ENCODE measurements at regions not wholly inside any gene's neighbourhood (a gene's known extent, or its start where the extent isn't known, plus 50 kb on each side); places are given as distances from the start of the nearest gene placed in this dataset.
"Not testable (repeated sequence)": the region's sequence is repeated elsewhere in the genome, so short reads cannot be mapped to it uniquely, and the experiment has no call there.

DNA sequence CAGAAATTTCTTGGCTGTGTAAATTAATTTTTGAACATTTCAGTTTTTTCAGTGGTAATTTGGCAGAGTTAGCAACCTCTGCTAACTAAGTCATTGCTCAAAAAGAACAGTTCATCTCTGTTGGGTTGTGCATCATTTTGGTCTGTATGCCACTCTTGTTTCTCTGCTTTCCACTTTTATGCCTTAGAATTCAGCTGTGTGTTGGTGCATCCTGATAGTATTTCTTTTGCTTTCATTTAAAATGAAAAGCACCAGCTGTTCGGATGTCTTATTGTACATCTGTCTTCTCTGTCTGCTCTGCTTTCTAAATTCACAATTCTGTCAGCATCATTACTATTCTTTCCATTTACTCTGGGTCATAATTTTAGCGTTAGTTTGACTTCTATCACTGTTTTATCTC is 388.2 kb upstream of the NDST4 start:
- H3K4me3 ChIP-seq, result no peak overlapping the region
- TF ChIP-seq, protein P1, sequence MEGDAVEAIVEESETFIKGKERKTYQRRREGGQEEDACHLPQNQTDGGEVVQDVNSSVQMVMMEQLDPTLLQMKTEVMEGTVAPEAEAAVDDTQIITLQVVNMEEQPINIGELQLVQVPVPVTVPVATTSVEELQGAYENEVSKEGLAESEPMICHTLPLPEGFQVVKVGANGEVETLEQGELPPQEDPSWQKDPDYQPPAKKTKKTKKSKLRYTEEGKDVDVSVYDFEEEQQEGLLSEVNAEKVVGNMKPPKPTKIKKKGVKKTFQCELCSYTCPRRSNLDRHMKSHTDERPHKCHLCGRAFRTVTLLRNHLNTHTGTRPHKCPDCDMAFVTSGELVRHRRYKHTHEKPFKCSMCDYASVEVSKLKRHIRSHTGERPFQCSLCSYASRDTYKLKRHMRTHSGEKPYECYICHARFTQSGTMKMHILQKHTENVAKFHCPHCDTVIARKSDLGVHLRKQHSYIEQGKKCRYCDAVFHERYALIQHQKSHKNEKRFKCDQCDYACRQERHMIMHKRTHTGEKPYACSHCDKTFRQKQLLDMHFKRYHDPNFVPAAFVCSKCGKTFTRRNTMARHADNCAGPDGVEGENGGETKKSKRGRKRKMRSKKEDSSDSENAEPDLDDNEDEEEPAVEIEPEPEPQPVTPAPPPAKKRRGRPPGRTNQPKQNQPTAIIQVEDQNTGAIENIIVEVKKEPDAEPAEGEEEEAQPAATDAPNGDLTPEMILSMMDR (IDR thresholded peaks at IDR 0.05), result no peak
- no peak for DNase-seq (ENCODE audit: low spot score)
- H3K27ac ChIP-seq, result no peak overlapping the region

DNA sequence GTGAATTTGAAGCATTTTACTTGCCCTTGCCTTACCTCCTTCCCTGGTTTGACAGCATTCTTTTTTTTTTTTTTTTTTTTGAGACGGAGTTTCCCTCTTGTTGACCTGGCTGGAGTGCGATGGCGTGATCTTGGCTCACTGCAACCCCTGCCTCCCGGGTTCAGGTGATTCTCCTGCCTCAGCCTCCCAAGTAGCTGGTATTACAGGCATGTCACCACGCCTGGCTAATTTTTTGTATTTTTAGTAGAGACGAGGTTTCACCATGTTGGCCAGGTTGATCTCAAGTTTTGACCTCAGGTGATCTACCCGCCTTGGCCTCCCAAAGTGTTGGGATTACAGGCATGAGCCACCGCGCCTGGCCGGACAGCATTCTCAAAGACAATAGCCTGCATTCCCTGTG is 380.4 kb upstream of the NDST4 start:
- not testable (repeated sequence) for DNase-seq (ENCODE audit: low spot score); H3K27ac ChIP-seq; H3K4me3 ChIP-seq

DNA sequence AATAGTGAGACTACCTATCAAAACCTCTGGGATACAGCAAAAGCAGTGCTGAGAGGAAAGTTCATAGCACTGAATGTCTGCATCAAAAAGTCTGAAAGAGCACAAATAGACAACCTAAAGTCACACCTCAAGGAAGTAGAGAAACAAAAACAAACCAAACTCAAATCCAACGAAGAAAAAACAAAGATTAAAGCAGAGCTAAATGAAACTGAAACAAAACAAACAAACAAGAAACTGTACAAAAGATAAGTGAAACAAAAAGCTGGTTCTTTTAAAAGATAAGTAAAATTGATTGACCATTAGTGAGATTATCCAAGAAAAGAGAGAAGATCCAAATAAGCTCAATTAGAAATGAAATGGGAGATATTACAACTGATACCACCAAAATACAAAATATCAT is 378.3 kb upstream of the NDST4 start:
- no peak overlapping the region for H3K4me3 ChIP-seq
- no peak for DNase-seq (ENCODE audit: low spot score)
- H3K27ac ChIP-seq, result no peak overlapping the region
- TF ChIP-seq, protein P1 (IDR thresholded peaks at IDR 0.05), result no peak

DNA sequence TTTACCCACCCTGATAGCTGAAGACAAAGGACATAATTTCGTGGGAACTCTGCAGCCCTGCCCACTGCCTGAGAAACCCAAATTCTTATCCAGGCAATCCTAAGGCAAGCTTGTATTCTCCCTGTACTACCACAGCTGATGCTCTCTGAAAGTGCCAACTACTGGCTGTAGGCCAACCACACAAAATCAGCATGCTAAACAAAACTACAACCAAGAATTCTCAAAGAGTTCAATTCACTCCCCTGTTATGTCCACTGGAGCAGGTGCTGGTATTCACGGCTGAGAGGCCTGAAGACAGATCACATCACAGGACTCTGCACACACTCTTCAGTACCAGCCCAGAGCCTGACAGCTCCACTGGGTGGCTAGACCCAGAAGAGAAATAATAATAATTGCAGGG is 375.9 kb upstream of the NDST4 start:
- TF ChIP-seq, protein P1 (IDR thresholded peaks at IDR 0.05), result no peak
- Histone ChIP-seq H3K4me3 (no peak overlapping the region), H3K27ac (no peak overlapping the region)
- no peak for DNase-seq (ENCODE audit: low spot score)

DNA sequence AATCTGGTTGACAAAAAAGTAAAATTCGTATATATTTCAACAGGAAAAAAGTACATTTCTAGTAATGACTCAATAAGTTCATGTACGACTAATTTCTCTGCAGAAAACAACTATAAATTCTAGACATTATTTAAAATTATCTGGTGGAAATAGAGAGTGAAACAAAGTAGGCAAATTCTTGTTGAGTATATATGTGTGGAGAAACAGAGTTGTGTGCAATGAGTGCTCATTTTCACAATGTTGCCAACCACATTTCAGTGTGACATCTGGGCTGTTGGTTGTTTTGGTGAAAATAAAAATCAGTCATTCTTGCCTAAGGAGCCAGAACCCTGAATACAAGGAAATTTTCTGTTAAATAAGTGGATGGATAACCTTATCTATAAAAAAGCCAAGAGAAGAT is 372.0 kb upstream of the NDST4 start:
- Histone ChIP-seq H3K4me3 (no peak overlapping the region), H3K27ac (no peak overlapping the region)
- no peak for DNase-seq (ENCODE audit: low spot score)
- TF ChIP-seq, protein P1 (IDR thresholded peaks at IDR 0.05), result no peak

DNA sequence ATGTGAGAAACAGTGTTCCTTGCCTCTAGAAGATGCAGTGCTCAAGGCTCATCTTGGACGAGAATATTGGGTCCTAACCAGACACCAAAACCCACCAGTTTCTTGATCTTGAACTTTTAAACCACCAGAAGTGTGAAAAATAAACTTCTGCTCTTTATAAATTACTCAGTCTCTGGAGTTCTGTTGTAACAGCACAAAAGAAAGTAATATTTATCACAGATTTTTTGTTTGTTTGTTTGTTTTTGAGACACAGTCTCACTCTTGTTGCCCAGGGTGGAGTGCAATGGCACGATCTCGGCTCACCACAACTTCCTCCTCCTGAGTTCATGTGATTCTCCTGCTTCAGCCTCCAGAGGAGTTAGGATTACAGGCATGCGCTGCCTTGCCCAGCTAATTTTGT is 371.1 kb upstream of the NDST4 start:
- TF ChIP-seq, protein P1 (IDR thresholded peaks at IDR 0.05), result no peak
- Histone ChIP-seq H3K27ac (no peak overlapping the region), H3K4me3 (no peak overlapping the region)
- DNase-seq (ENCODE audit: low spot score), result no peak

DNA sequence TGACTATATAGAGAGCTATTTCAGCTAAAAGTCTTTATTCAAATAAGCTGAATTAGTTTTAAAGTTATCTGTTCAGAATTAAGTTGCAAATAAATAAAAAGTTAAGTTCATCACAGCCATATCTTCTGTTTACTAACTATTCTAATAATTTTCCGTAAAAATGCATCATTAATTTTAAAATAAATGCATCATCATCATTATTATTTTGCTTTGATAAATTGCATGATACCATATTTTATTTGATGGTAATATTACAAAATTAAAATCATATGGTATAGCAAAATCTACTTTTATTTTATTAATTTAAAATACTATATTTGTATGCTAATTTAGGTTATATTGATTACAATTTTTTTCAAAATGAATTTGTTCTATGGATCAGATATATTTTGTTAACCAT is 357.3 kb upstream of the NDST4 start:
- TF ChIP-seq, protein P1 (IDR thresholded peaks at IDR 0.05), result no peak
- no peak for DNase-seq (ENCODE audit: low spot score)
- Histone ChIP-seq H3K27ac (no peak overlapping the region), H3K4me3 (no peak overlapping the region)

DNA sequence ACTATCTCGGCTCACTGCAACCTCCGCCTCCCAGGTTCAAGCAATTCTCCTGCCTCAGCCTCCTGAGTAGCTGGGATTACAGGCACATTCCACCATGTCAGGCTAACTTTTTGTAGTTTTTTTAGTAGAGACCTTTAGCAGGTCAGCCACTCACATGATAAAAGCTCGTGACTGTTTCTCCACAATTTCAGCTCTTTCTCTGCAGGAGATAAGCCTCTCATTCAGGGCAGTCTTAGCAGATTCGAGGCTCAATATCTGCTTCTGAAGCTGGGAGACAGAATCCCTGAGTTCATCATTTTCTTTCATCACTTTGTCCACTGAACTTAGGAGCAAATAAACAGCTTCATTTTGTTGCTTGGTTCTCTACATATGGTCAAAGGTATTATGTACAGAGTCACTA is 345.9 kb upstream of the NDST4 start:
- H3K4me3 ChIP-seq; DNase-seq (ENCODE audit: low spot score); H3K27ac ChIP-seq: not testable (repeated sequence)
